ENCODE measurements at regions not wholly inside any gene's neighbourhood (a gene's known extent, or its start where the extent isn't known, plus 50 kb on each side); places are given as distances from the start of the nearest gene placed in this dataset.

DNA sequence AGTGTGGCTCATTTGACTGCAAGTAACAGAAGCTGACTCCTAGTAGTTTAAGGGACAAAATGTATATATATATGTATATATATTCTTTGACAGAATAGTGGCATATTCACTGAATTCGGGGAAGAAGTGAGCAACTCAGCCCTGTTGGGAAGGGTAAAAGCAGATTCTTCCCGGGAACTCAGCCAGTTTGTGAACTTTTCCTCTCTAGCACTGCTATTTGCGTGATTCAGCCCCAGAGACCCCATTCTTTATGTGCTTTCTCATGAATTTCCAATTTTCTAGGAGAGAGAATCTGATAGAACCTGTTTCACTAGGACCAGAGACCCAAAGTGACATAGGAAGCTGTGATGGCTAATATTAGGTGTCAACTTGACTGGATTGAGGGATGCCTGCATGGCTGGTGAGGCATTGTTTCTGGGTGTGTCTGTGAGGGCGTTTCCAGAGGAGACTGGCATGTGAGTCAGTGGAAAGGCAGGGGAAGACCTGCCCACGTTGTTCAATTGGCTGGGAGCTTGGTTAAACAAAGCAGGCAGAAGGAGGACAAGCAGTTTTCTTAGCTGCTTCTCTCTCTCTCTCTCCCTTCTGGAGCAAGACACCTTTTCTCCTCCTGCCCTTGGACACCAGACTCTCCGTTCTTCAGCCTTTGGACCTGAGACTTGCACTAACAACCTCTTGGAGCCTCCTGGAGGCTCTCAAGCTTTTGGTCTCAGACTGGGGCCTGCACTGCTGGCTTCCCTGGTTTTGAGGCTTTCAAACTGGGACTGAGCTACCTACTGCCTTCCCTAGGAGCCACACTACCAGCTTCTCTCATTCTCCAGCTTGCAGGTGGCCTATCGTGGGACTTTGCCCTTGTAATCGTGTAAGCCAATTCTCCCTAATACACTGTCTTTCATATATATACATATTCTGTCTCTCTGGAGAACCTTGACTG, 93.4 kb upstream of the KCNK1 start:
- Histone ChIP-seq H2AFZ (ENCODE audit: low read length) (no peak overlapping the region), H3K9me3 (ENCODE audit: control insufficient read depth, insufficient read depth, low read depth, low read length) (no peaks in the 10 kb centered on the region), H3K4me3 (replicated peaks in 1 of 4; ENCODE audit: control extremely low read depth in 1 of 4, insufficient read depth in 1 of 4, low read depth in 3 of 4, low read length in 4 of 4) (no peak overlapping the region), H3K27me3 (ENCODE audit: control insufficient read depth, insufficient read depth, low read length) (no peaks in the 10 kb centered on the region), H3K9ac (ENCODE audit: insufficient read depth, low read length) (no peak overlapping the region), H3K79me2 (ENCODE audit: control insufficient read depth, insufficient read depth, low read length) (no peaks in the 10 kb centered on the region), H3K4me1 (ENCODE audit: control insufficient read depth, extremely low read depth, insufficient read depth, low read length) (no peaks in the 10 kb centered on the region), H3K27ac (ENCODE audit: insufficient read depth, low read length) (no peak overlapping the region), H3K36me3 (ENCODE audit: control insufficient read depth, insufficient read depth, low read length) (no peaks in the 10 kb centered on the region), H4K20me1 (ENCODE audit: control insufficient read depth, extremely low read depth, insufficient read depth, low read length) (no peaks in the 10 kb centered on the region), H3K4me2 (ENCODE audit: extremely low read depth, insufficient read depth, low read length) (no peak overlapping the region)
- TF ChIP-seq EZH2 (IDR thresholded peaks at IDR 0.05; ENCODE audit: low read length, missing control alignments), result no peak
- TF ChIP-seq, protein P1, sequence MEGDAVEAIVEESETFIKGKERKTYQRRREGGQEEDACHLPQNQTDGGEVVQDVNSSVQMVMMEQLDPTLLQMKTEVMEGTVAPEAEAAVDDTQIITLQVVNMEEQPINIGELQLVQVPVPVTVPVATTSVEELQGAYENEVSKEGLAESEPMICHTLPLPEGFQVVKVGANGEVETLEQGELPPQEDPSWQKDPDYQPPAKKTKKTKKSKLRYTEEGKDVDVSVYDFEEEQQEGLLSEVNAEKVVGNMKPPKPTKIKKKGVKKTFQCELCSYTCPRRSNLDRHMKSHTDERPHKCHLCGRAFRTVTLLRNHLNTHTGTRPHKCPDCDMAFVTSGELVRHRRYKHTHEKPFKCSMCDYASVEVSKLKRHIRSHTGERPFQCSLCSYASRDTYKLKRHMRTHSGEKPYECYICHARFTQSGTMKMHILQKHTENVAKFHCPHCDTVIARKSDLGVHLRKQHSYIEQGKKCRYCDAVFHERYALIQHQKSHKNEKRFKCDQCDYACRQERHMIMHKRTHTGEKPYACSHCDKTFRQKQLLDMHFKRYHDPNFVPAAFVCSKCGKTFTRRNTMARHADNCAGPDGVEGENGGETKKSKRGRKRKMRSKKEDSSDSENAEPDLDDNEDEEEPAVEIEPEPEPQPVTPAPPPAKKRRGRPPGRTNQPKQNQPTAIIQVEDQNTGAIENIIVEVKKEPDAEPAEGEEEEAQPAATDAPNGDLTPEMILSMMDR (conservative IDR thresholded peaks at IDR 0.05 in 1 of 2, IDR thresholded peaks at IDR 0.05 in 1 of 2; ENCODE audit: low read depth in 1 of 2, low read length in 2 of 2), result no peak
- peak in 1 of 2 donors; percentile 73 for DNase-seq (ENCODE audit: low read depth in 2 of 2)

DNA sequence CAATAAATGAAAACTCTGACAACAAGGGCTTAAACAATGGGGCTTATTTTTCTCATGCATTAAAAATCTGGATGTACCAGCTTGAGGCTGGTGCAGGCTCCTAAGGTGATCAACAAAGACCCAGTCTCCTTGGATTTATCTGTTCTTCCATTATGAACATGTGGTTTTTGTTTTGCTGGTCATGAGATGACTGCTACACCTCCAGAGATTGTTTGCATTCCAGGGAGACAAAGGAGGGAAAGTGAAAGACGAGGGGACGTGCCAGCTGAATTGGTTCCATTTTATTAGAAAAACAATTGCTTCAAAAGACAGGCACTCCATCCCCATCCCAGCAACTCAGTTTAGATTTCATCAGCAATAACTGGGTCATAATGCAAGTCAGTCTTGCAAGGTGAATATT, 90.9 kb upstream of the KCNK1 start:
- Histone ChIP-seq H3K27ac (ENCODE audit: insufficient read depth, low read length) (no peak overlapping the region), H3K79me2 (ENCODE audit: control insufficient read depth, insufficient read depth, low read length) (no peaks in the 10 kb centered on the region), H4K20me1 (ENCODE audit: control insufficient read depth, extremely low read depth, insufficient read depth, low read length) (no peaks in the 10 kb centered on the region), H3K4me2 (ENCODE audit: extremely low read depth, insufficient read depth, low read length) (no peak overlapping the region), H3K27me3 (ENCODE audit: control insufficient read depth, insufficient read depth, low read length) (no peaks in the 10 kb centered on the region), H3K36me3 (ENCODE audit: control insufficient read depth, insufficient read depth, low read length) (no peaks in the 10 kb centered on the region), H3K4me3 (replicated peaks in 1 of 4; ENCODE audit: control extremely low read depth in 1 of 4, insufficient read depth in 1 of 4, low read depth in 3 of 4, low read length in 4 of 4) (no peak overlapping the region), H3K4me1 (ENCODE audit: control insufficient read depth, extremely low read depth, insufficient read depth, low read length) (no peaks in the 10 kb centered on the region), H3K9me3 (ENCODE audit: control insufficient read depth, insufficient read depth, low read depth, low read length) (no peaks in the 10 kb centered on the region), H3K9ac (ENCODE audit: insufficient read depth, low read length) (no peak overlapping the region), H2AFZ (ENCODE audit: low read length) (no peak overlapping the region)
- TF ChIP-seq, protein P1 (conservative IDR thresholded peaks at IDR 0.05 in 1 of 2, IDR thresholded peaks at IDR 0.05 in 1 of 2; ENCODE audit: low read depth in 1 of 2, low read length in 2 of 2), result no peak
- TF ChIP-seq EZH2 (IDR thresholded peaks at IDR 0.05; ENCODE audit: low read length, missing control alignments), result no peak
- peak in 1 of 2 donors; percentile 14 for DNase-seq (ENCODE audit: low read depth in 2 of 2)

DNA sequence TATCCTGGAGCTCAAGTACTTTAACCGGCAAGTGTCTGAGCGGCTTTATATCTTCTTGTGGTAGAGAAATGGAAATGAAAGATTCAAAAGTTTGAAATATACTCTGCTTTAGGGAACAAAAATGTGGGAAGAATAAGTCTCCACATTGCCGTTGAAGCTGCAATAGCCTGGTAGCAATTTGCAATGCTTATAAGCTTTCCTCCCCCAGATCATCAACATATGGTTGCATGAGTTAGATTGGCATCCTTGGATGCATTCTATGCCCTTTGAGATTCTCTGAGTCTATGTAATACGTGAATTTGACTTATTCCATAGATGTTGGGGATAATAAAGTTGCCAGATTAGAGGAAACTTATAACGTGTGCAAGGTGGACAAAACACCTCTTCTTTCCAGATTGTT, 86.1 kb upstream of the KCNK1 start:
- H3K9ac ChIP-seq (ENCODE audit: insufficient read depth, low read length), result no peak overlapping the region
- no peak overlapping the region for H3K27ac ChIP-seq (ENCODE audit: insufficient read depth, low read length)
- no peaks in the 10 kb centered on the region for H3K36me3 ChIP-seq (ENCODE audit: control insufficient read depth, insufficient read depth, low read length)
- no peaks in the 10 kb centered on the region for H3K9me3 ChIP-seq (ENCODE audit: control insufficient read depth, insufficient read depth, low read depth, low read length)
- H2AFZ ChIP-seq (ENCODE audit: low read length), result no peak overlapping the region
- TF ChIP-seq, protein P1 (conservative IDR thresholded peaks at IDR 0.05 in 1 of 2, IDR thresholded peaks at IDR 0.05 in 1 of 2; ENCODE audit: low read depth in 1 of 2, low read length in 2 of 2), result no peak
- no peak for TF ChIP-seq EZH2 (IDR thresholded peaks at IDR 0.05; ENCODE audit: low read length, missing control alignments)
- no peak overlapping the region for H3K4me2 ChIP-seq (ENCODE audit: extremely low read depth, insufficient read depth, low read length)
- no peak for DNase-seq (ENCODE audit: low read depth in 2 of 2)
- no peaks in the 10 kb centered on the region for H3K79me2 ChIP-seq (ENCODE audit: control insufficient read depth, insufficient read depth, low read length)
- H4K20me1 ChIP-seq (ENCODE audit: control insufficient read depth, extremely low read depth, insufficient read depth, low read length), result no peaks in the 10 kb centered on the region
- no peak overlapping the region for H3K4me3 ChIP-seq (replicated peaks in 1 of 4; ENCODE audit: control extremely low read depth in 1 of 4, insufficient read depth in 1 of 4, low read depth in 3 of 4, low read length in 4 of 4)
- H3K4me1 ChIP-seq (ENCODE audit: control insufficient read depth, extremely low read depth, insufficient read depth, low read length), result no peaks in the 10 kb centered on the region
- no peaks in the 10 kb centered on the region for H3K27me3 ChIP-seq (ENCODE audit: control insufficient read depth, insufficient read depth, low read length)

Data from fibroblast of lung (primary cell).